Keratinocyte (primary cell): ENCODE measurements at regions not wholly inside any gene's neighbourhood (a gene's known extent, or its start where the extent isn't known, plus 50 kb on each side); places are given as distances from the start of the nearest gene placed in this dataset.

Experiments
- DNase-seq: peaks from one replicate; pipeline ENCODE4 v3.0.0-alpha.2; 2011; ENCODE audit warnings: low read depth, missing footprints, low spot score
- FAIRE-seq: peaks from 2 replicates; lab custom pipeline; 2011; peaks lifted over from hg19 to GRCh38; lab: Jason Lieb, UNC
- H2AFZ ChIP-seq: 2 replicates; pipeline ENCODE4 v1.6.0; 2012; ENCODE audit warnings: low read length, control low read depth, inconsistent platforms; ENCODE audit not compliant: control insufficient read depth
- H3K27ac ChIP-seq: 2 replicates; pipeline ENCODE4 v1.5.1; 2011; ENCODE audit warnings: low read length; ENCODE audit not compliant: control insufficient read depth, insufficient read depth
- H3K27me3 ChIP-seq: 3 replicates; pipeline ENCODE4 v1.6.0; 2011; ENCODE audit warnings: low read length; ENCODE audit not compliant: control insufficient read depth, insufficient read depth; ENCODE audit errors: extremely low read depth
- H3K36me3 ChIP-seq, 2 experiments: 2 replicates in 1 of 2; 3 replicates in 1 of 2; pipeline ENCODE4 v1.5.1; 2011; ENCODE audit warnings: low read length in 2 of 2, mild to moderate bottlenecking in 1 of 2; ENCODE audit not compliant: control insufficient read depth in 2 of 2, insufficient read depth in 2 of 2; ENCODE audit errors: extremely low read depth in 1 of 2
- H3K4me1 ChIP-seq: 3 replicates; pipeline ENCODE4 v1.5.1; 2011; ENCODE audit warnings: low read length; ENCODE audit not compliant: control insufficient read depth, insufficient read depth; ENCODE audit errors: extremely low read depth
- H3K4me2 ChIP-seq: 3 replicates; pipeline ENCODE4 v1.6.0; 2011; ENCODE audit warnings: low read depth, low read length; ENCODE audit not compliant: control insufficient read depth, insufficient read depth; ENCODE audit errors: extremely low read depth
- H3K4me3 ChIP-seq, 3 experiments: fragments of 200-600 bp in 1 of 3; sonication (generic) in 1 of 3; 2 replicates in 2 of 3; 3 replicates in 1 of 3; pipeline ENCODE4 v1.5.1; 2011 to 2016; ENCODE audit warnings: low read length in 3 of 3, mild to moderate bottlenecking in 3 of 3, control low read depth in 2 of 3, inconsistent platforms in 1 of 3, low read depth in 1 of 3, mixed read lengths in 1 of 3, mixed run types in 1 of 3, moderate library complexity in 1 of 3; ENCODE audit not compliant: control insufficient read depth in 2 of 3, insufficient read depth in 2 of 3; ENCODE audit errors: extremely low read depth in 1 of 3
- H3K79me2 ChIP-seq: 2 replicates; pipeline ENCODE4 v1.6.0; 2012; ENCODE audit warnings: low read length; ENCODE audit not compliant: control insufficient read depth, insufficient read depth
- H3K9ac ChIP-seq: 3 replicates; pipeline ENCODE4 v1.6.0; 2011; ENCODE audit warnings: low read length; ENCODE audit not compliant: control insufficient read depth, insufficient read depth; ENCODE audit errors: extremely low read depth
- H3K9me1 ChIP-seq: 3 replicates; pipeline ENCODE4 v1.6.0; 2011; ENCODE audit warnings: low read length; ENCODE audit not compliant: control insufficient read depth, insufficient read depth; ENCODE audit errors: extremely low read depth
- H3K9me3 ChIP-seq: 2 replicates; pipeline ENCODE4 v1.5.1; 2012; ENCODE audit warnings: low read depth, low read length; ENCODE audit not compliant: control insufficient read depth
- H4K20me1 ChIP-seq: 3 replicates; pipeline ENCODE4 v1.6.0; 2011; ENCODE audit warnings: low read length; ENCODE audit not compliant: control insufficient read depth, insufficient read depth; ENCODE audit errors: extremely low read depth
- EZH2 ChIP-seq: IDR thresholded peaks from one replicate; pipeline ENCODE4 v1.6.1; 2012; ENCODE audit warnings: inconsistent platforms, mild to moderate bottlenecking, low read length, moderate library complexity
- dilution Hi-C: fragments of 300-500 bp; cut with MboI; formaldehyde crosslinking; loops from one replicate; pipeline ENCODE4 v1.7.0; 2020; ENCODE audit warnings: low sequenced_read_pairs; ENCODE audit not compliant: extremely low pct_ligation_motif_present
- TF ChIP-seq, protein P1 (sequence below), 3 experiments: IDR thresholded peaks in 1 of 3; conservative IDR thresholded peaks in 1 of 3; optimal IDR thresholded peaks in 1 of 3; 2 replicates in 2 of 3; 3 replicates in 1 of 3; pipeline versions ENCODE3 to v1.5.1; 2011; ENCODE audit warnings: low read length in 3 of 3, mild to moderate bottlenecking in 3 of 3, moderate library complexity in 2 of 3, control low read depth in 1 of 3, inconsistent platforms in 1 of 3; ENCODE audit not compliant: insufficient read depth in 2 of 3; ENCODE audit errors: extremely low read depth in 1 of 3

DNA sequence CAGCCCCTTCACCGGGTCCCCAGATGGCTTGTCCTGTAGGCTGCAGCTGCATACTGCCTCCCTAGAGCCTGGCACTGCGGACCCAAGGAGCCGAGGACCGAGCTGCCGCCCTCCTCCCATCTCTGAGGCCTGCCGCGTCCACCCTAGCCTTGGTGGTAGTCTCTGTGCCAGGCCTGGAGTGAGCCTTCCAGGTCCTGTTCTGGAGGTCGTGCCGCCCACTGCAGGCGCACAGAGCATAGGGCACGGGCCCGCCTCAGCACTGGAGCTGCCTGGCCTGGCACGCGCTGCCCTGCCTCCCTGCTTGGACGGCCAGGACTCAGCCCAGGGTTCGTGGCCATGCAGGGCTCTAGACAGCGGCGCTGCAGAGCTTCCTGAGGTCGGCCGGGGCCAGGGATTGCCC, 239.5 kb downstream of the DCDC2C start:
- FAIRE-seq (no peak), DNase-seq (no peak)
- Histone ChIP-seq H3K27ac (no peak overlapping the region), H3K4me3 (no peak overlapping the region), H3K9me3 (peaks cover 5% of the 10 kb centered on the region), H3K4me1 (no peaks in the 10 kb centered on the region), H3K36me3 (no peaks in the 10 kb centered on the region), H4K20me1 (no peaks in the 10 kb centered on the region), H2AFZ (no peak overlapping the region), H3K79me2 (no peaks in the 10 kb centered on the region), H3K27me3 (no peaks in the 10 kb centered on the region), H3K9me1 (no peaks in the 10 kb centered on the region), H3K4me2 (no peak overlapping the region), H3K9ac (no peak overlapping the region)
- dilution Hi-C loops = no loop called here
- no peak for TF ChIP-seq EZH2
- TF ChIP-seq, protein P1, sequence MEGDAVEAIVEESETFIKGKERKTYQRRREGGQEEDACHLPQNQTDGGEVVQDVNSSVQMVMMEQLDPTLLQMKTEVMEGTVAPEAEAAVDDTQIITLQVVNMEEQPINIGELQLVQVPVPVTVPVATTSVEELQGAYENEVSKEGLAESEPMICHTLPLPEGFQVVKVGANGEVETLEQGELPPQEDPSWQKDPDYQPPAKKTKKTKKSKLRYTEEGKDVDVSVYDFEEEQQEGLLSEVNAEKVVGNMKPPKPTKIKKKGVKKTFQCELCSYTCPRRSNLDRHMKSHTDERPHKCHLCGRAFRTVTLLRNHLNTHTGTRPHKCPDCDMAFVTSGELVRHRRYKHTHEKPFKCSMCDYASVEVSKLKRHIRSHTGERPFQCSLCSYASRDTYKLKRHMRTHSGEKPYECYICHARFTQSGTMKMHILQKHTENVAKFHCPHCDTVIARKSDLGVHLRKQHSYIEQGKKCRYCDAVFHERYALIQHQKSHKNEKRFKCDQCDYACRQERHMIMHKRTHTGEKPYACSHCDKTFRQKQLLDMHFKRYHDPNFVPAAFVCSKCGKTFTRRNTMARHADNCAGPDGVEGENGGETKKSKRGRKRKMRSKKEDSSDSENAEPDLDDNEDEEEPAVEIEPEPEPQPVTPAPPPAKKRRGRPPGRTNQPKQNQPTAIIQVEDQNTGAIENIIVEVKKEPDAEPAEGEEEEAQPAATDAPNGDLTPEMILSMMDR (optimal IDR thresholded peaks at IDR 0.05 in 1 of 3, IDR thresholded peaks at IDR 0.05 in 1 of 3, conservative IDR thresholded peaks at IDR 0.05 in 1 of 3; ENCODE audit: extremely low read depth in 1 of 3, insufficient read depth in 2 of 3, low read length in 3 of 3) = no peak

DNA sequence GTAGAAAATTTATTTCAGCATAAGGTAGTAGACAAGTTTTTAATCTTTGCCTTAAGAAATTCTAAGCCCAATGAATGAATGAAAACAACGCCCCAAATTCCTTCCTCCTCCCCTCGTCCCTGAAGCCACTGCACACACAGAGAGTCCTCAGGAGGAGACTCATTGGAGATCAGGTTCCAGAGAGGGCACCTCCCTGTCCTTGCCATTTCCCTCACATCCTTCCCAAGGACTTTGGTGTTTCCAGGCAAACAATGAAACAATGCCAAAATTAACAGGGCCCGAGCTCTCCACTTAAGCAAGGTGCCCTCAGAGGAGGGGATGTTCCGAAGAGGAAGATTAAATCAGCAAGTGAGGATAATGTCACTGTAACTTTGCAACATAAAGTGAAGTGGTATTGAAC, 240.7 kb downstream of the DCDC2C start:
- no peaks in the 10 kb centered on the region for H3K36me3 ChIP-seq
- DNase-seq (no peak), FAIRE-seq (no peak)
- H4K20me1 ChIP-seq = no peaks in the 10 kb centered on the region
- no peak overlapping the region for H3K9ac ChIP-seq
- H3K79me2 ChIP-seq = no peaks in the 10 kb centered on the region
- no peak overlapping the region for H3K27ac ChIP-seq
- H3K4me3 ChIP-seq = no peak overlapping the region
- no peak overlapping the region for H3K4me2 ChIP-seq
- TF ChIP-seq EZH2 = no peak
- TF ChIP-seq, protein P1 (optimal IDR thresholded peaks at IDR 0.05 in 1 of 3, IDR thresholded peaks at IDR 0.05 in 1 of 3, conservative IDR thresholded peaks at IDR 0.05 in 1 of 3; ENCODE audit: extremely low read depth in 1 of 3, insufficient read depth in 2 of 3, low read length in 3 of 3) = no peak
- H3K9me3 ChIP-seq = peaks cover 5% of the 10 kb centered on the region
- dilution Hi-C loops = no loop called here
- H2AFZ ChIP-seq = no peak overlapping the region
- no peaks in the 10 kb centered on the region for H3K4me1 ChIP-seq
- H3K9me1 ChIP-seq = no peaks in the 10 kb centered on the region
- H3K27me3 ChIP-seq = no peaks in the 10 kb centered on the region
